ENCODE measurements at regions not wholly inside any gene's neighbourhood (a gene's known extent, or its start where the extent isn't known, plus 50 kb on each side); places are given as distances from the start of the nearest gene placed in this dataset.

DNA sequence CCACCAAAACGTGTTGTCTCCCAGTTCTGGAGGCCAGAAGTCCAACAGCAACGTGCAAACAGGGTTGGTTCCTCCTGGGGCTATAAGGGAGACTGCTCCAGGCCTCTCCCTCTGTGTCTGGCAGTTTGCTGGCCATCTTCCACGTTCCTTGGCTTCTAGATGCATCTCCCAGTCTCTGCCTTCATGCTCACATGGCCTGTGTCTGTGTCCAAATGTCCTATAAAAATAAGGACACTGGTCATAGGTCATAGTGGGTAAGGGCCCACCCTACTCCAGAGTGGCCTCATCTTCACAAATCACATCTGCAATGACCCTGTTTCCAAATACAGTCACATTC, 69.4 kb upstream of the TAF1B start:
- DNase-seq: no peak

DNA sequence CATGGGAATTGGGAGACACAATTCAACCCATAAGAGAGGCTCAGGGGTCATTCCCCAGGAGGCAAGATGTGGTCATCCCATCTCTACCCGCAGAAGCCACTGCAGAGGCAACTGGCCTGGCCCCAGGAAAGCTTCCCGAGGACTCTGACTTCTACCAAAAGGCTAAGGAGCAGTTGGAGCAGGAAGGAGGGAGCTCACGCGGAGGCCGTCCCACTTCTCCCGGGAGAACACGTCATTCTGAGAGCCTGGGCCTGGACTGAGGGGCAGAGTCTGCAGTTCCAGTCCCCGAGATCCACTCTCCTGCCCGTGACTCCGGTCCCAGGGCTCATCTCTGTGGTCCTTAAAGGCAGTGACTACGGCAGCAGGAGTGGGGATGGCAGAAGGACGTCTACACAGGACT, 69.0 kb upstream of the TAF1B start:
- no peak for DNase-seq

DNA sequence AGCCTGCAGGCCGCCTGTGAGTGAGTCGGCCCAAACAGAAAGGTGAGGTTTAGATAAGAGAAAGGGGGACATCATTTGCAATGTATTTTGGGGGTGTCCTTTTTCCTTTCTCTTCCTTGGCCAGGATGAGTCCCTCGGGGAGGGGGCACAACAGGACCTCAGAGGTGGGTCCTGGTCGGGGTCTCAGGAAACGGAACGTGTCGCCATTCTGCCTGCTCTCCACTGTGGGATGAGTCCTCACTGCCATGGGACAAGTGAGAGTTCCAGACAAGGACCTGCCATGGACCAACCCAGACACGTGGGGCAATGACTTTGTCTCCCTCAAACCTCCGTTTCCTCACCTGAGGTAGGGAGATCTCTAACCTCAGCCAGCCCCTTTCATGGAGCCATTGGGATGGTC, 67.9 kb upstream of the TAF1B start:
- DNase-seq: no peak

DNA sequence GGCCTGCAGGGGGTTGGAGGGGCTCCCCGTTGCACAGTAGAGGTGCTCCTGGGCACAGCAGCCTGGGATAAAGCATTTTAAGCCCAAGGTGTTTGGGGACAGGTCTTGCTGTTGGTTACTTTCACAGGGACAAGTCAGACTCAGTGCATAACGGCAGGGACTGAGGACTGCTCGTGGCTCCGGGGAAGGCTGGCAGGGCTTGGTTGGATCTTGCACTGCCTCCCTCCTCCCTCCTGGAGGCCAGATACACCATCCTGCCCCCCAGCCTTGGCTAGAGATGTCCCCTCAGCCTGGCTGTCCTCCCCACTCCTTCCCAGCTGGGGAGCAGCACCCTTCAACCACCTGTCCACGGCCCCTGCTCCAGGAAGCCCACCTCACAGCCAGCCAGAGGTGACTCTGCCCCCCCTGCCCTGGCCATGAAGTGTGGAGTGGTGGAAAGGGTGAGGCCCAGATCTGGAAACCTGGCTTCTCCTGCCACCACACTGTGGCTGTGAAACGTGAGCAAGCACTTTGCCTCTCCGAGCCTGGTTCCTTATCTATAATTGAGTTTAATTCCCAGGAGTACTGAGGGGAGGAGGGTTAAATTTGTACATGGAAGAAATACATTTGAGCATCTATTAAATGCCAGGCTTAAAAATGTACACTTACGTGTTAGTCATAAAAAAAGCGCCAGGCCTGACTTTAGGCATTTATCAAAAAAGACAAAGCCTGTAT, 67.1 kb upstream of the TAF1B start:
- DNase-seq: no peak

DNA sequence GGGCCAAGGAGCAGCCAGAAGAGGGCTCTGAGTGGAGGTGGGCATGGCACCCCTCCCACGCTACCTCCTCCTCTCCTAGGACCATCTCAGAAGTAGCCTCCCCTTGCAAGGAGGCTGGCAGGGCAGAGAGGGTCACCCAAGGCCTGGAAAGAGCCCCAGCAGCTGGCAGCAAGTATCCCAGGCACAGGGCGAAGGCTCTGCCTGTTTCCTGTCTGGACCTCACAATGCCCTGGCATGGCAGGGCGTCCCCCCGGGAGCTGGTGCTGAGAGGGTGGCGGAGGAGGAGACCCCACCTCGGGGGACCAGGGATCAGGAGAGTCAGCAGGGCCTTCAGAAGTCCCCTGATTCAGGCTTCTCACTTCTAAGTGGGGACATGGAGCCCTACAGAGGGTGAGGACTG, 66.2 kb upstream of the TAF1B start:
- DNase-seq: no peak

DNA sequence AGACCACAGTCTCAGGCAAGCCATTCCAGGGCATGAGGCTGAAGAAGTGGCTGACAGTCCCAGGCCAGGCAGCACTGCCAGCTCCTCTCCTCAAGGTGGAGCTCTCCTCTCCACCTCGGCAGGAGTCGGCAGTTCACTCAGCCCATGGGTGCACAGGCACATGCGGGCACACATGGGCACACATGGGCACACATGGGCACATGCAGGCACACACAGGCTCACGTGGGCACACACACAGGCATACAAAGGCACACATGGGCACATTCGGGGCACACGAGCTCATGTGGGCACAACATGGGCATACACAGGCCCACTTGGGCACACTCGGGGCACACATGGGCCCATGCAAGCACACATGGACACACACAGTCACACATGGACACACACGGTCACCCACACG, 65.3 kb upstream of the TAF1B start:
- DNase-seq: no peak

DNA sequence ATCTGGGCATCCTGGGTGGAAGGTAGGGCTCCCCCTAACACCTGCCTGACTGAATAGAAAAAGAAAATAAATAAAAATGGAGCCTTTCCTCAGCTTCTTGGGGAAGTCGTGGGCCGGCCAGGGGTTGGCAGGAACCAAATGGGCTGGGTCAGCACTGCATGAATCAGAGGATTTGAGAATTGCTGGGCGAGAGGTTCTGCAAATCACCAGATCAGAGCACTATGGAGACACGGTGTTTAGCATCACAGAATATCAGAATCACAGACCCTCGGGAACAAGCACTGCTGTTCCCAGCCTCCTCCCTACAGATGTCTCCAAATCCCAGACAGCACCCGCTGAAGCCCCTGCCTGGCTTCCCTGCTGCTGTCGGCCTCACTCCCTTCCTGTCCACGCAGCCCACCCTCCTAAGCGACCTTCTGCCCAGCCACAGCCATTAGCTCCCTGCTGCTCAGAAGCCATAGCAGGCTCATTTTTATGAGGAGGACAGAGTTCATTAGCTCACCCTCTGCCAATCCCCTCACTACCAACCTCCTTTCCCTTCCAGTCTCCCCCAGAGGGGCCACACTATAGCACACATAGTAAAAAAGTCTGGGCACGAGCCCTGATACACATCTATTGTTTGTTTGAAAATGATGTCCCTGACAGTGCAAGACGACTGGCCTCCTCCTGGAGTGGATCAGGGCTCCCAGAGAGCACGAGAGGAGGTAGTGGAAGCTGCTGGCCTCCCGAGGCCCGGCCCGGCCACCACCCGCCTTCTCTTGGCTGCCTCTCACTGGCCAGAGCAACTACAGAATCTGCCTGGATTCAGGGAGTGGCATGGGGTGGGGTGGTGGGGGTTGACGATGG, 64.6 kb upstream of the TAF1B start:
- DNase-seq: no peak

DNA sequence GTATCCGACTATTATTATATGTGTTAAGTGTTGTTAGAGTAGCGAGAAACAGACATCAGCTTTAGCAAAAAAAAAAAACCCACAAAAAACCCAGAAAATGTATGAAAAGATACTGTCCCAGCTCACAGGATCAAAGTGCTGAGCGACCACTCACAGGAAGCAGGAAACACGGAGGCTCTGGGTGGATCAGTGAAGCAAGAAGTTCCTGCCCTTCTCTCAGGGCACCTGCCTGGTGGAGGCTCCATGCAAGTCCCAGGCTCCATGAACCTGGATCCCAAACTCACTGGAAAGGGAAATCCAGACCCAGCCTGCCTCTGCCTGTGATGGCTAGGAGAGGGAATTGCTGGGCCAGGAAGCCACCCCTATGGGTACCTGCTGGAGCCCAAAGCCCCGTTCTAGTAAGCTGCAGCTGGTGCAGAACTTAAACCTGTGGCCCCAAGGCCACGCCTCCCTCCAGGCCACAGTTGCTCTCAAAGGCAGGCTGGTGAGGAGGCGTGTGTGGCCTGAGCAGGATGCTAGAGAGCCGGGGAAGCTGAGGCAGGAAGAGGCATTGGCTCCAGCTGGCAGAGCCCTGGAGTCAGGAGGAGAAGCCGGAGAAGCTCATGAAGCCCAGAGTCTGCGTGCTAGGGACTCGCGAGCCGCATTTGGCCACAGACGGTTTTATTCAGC, 63.5 kb upstream of the TAF1B start:
- no peak for DNase-seq

DNA sequence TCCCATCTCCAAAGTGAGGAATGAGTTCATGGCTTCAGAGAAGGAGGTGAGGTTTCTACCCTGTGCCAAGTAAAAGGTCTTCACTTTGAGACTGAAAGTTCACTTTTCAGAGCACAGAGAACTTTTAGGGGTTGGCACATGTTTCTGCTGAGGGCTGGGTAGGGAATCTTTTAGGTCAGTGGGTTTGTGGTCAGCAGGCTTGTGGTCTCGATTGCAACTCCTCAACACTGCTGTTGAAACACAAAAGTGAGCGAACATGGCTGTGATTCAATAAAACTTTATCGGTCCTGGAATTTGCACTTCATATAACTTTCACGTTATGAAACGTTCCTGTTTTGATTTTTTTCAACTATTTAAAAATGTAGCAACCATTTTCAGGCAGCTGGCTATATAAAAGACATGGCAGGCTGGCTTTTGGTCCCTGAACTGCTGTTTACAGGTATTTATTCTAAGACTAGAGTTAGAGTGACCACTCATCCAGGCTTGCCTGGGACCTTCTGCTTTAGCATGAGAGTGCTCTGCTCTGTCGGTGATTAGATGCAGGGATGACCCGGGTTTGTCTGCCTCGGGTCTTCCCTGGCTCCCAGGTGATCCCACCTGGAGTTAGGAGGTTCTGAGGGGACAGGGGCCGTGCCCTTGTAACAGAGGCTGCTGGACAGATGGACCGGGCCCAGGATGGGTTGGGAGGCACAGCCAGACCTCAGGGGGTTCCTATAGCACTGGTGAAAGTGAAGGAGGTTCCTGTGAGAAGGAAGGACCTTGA, 62.7 kb upstream of the TAF1B start:
- DNase-seq: no peak

DNA sequence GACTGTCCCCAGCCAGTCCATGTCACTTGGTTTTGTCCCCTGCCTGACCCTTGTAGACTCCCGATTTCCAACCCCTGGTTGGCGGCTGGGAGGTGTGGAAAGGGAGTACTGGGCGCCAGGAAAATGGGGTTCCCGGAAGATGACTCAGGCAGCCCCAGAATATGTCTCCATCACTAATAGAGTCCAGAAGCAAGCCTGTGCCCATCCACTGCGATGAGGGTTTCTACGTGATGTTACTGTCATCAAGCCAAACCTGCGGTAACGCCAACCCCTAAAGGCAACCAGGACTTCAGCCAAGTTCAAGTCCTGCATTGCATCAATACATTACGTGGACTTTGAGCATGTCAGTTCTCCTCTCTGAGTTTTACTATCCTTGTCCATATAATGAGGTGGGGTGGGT, 62.0 kb upstream of the TAF1B start:
- no peak for DNase-seq

DNA sequence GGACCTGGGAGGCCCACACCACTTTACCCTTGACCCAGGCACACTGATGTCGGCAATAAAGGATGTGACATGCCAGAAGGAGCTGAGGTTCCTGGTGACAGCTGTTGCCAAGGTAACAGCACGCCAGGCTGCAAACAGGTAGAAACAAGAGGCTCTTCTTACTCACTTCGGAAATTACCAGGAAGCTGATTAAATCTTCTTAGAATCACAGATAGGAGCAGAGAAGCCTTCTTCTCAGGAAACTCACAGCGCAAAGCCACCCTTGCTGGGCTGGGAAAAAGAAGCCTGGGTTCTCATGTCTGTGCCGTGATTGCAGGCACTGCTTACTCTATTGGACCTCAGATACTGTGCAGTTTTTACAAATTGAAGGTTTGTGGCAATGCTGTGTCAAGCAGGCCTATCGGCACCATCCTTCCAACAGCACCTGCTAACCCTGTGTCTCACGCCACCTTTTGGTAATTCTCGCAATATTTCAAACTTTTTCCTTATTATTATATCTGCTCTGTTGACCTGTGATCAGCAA, 61.0 kb upstream of the TAF1B start:
- no peak for DNase-seq

DNA sequence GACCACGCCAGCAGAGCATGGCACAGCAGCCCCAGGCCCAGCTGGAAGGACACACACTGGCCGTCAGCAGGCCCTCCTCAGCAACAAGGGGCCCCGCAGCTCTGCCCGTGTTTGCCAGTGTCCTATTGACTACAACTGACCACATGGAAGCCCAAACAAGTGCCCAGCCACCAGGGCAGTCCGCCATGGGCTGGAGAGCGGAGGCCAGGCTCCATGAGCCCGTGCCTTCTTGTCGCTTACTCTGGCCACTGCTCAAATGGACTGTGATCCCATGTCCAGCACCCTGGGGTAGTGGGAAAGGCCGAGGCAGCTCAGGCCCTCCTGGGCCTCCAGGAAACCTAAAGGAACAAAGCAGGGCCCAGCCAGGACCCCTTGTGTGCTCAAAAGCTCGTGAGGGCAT, 53.9 kb upstream of the TAF1B start:
- DNase-seq: no peak

DNA sequence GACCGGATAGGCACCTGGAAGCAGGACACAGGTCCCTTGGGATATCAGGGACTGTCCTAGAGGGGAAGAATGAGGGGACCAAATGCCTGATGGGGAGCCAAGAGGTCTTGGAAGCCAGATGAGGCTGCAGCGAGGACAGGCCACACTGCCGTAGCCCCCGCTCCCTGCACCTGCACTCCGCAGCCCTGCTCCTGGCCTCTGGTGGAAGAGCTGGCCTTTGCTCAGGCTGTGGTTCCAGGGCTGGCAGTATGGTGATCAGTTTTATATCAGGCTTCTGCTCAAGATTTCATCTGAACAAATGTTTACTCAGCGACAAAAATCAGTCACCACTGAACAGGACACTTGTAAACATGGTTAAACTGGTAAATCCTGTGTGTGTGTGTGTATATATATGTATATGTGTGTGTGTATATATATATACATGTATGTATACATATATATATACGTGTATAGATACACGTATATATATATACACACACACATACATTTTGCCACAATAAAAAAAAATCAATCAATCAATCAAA, 52.5 kb upstream of the TAF1B start:
- DNase-seq: no peak

DNA sequence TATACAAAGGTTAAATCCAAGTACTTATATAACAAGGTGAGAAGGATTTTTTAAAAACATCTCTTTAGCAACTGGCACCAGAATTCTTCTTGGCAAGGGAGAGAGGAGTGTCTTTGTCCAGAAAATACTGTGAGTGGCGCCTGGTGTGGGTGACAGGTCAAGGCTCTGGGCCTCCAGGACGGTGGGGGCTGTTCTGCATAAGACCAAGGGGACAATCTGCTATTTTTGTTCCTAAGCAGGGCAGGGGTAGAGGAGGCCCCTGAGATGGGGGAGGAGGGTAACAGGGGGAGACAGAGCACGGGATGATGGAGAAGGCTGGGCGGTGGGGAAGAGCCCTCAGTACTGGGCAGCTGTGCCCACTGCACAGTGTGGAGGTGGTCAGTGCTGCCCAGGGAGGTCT, 51.6 kb upstream of the TAF1B start:
- no peak for DNase-seq

DNA sequence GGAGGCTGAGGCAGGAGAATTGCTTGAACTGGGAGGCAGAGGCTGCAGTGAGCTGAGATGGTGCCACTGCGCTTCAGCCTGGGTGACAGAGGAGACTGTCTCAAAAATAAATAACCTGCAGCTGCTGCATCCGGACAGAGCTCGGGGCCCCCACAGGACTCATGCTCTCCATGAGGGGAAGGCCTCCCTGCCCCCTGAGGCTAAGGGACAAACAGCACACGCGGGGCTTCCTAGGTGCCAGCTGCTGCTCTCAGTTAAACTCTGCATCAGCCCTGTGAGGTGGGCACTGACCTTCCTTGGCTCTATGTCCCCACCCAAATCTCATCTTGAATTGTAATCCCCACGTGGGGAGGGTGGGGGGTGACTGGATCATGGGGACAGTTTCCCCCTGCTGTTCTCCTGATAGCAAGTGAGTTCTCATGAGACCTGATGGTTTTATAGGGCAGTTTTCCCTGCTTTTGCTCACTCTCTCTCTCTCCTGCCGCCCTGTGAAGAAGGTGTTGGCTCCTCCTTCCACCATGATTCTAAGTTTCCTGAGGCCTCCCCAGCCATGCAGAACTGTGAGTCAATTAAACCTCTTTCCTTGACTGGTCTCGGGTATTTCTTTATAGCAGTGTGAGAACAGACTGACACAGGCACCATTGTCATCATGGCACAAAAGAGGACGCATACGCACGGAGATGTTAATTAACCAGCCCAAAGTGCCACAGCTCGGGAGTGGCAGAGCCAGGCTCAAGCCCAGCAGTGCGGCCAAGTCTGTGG, 49.9 kb upstream of the TAF1B start:
- no peak for DNase-seq

Data from fibroblast of upper back skin (primary cell).